NCI-H1092 (cell line): ENCODE measurements at regions not wholly inside any gene's neighbourhood (a gene's known extent, or its start where the extent isn't known, plus 50 kb on each side); places are given as distances from the start of the nearest gene placed in this dataset.
"Not testable (repeated sequence)": the region's sequence is repeated elsewhere in the genome, so short reads cannot be mapped to it uniquely, and the experiment has no call there.

ENCODE experiments used
- DNase-seq: peaks from one replicate; lab custom pipeline; 2025; lab: John Stamatoyannopoulos, UW

GRCh38 chr15:26260517-26261133, 397.5 kb upstream of the ATP10A start:
- peak; percentile 39 for DNase-seq

DNA sequence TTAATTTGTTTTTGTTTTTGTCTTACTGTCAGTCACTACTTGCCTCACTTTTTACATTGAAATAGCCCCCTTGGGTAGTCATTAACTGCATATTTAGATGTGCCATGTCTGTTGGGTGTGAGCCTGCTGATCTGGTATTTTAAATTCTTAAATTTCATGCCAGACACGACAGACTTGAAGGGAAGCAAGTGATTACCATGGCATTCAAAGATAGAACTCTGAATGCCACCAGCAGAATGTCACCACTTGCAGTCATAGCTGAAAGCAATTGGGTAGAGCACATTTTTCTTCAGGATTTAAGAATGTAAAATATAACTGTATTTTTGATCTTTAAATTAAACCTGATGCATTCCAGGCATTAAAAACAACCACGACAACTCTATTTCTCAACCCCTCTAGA, 396.5 kb upstream of the ATP10A start:
- no peak for DNase-seq

DNA sequence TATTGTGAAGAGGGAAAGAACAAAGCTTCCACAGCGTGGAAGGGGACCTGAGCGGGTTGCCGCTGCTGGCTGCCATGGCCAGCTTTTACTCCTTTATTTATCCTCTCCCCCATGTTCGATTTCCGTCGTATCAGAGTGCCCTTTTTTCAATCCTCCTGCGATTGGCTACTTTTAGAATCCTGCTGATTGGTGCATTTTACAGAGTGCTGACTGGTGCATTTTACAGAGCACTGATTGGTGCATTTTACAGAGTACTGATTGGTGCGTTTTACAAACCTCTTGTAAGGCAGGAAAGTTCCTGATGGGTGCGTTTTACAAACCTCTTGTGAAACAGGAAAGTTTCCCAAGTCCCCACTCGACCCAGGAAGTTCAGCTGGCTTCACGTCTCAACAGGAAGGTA, 381.7 kb upstream of the ATP10A start:
- not testable (repeated sequence) for DNase-seq

DNA sequence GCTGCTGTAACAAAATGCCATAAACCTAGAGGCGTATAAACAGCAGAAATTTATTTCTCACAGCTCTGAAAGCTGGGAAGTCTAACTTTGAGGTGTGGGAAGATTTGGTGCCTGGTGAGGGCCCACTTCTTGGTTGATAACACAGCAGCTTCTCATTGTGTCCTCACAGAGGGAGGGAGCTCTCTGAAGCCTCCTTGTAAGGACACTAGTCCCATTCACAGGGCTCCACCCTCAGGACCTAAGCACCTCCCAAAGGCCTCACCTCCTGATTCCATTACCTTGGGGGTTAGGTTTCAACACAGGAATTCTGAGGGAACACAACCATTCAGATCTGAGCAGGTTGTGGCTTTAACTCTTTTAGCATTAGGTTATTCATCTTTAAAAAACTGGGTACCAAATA, 380.3 kb upstream of the ATP10A start:
- no peak for DNase-seq

- DNase-seq, result no peak
Measured at GRCh38 chr15:26242565-26243071, 379.5 kb upstream of the ATP10A start.

GRCh38 chr15:26235864-26236263, 372.7 kb upstream of the ATP10A start:
- no peak for DNase-seq

DNA sequence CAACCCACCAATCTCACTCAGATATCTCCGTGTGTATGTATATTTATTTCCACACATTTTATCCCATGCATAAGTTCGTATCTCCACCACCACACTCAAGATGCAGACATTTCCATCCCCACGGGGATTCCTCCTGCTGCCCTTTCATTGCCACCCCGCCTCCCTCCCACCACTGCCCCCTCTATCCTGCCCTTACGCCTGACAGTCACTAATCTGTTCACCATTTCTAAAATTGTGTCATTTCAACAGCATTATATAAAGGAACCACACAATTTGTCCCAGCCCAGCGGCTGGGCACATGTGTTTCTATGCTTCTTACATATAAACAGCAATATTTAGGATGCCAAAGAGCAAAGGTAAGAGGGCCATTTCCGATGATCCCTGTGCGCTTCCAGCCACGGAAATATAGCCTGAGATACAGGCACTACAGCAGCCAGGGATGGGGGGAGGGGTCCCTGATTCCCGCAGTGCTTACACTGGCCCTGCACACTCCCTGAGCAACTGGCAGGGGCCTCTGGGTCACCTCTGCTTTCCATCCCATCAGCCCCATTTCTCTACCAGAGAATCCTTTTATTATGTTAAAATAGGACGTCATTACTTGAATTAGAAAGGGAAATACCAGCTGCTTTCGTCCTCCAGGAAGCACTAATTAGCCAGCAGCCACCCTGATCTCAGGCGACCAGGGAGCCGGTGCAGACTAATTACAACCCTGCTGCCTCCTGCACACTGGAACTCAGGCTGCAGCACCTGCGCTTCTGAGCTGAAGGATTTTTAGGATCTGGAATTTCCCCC, 372.0 kb upstream of the ATP10A start:
- DNase-seq, result peak; percentile 50

GRCh38 chr15:26232691-26233090, 369.6 kb upstream of the ATP10A start:
- DNase-seq, result no peak

- no peak for DNase-seq
Measured at GRCh38 chr15:26231096-26231495, 368.0 kb upstream of the ATP10A start.

DNA sequence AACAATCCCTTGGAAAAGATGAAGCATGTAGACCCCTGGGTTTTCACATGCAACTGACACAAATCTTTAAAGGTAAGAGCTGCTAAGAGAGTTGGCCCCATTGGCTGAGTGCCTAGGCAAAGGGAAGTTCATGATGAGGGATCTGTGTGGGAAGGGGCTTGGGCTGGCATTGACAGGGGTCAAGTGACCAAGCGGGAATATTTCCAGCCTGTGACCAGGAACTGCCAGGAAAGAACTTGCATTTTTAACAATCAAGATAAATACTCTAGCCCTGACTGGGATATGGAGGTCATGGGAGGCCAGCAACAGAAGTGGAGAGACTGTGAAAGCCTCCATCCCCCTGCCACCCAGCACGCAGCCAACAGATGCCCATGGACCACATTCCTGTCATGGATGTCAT, 361.1 kb upstream of the ATP10A start:
- no peak for DNase-seq

DNA sequence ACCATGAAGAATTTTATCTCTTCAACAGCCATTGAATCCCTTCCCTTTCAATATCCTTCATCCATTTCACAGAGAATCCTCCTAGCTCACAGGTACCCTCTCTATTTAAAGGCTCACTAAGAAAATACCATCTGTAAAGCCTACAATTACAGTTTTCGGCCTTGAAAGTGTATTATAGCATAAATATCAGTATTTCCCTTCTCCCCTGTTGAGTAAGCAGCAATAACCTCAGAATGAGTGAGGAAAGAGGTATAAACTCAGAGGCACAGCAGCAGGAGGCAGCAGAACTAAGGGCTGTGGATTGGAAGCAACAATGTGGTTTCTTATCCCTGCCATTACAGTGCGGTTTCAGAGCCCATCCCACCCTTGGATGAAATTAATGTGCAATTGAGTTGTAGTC, 360.6 kb upstream of the ATP10A start:
- DNase-seq, result no peak

DNA sequence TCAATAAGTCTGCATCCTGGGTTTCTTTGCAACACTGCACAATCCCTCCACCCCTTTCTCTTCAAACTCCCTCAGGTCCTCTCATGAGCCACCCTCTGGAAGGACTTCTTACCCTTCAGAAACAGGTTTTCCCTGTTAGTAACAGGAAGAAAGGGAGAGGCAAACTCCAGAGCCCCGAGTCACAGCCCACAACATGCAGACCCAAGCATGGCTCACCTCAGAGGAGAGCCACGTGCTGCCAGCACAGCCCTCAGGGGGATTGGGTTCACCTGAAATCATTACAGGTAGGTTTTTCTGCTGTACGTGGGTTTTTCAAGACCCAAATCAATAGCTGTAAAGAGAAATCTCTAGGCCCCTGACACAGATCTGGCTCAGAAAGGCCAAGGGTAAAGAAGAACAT, 359.7 kb upstream of the ATP10A start:
- no peak for DNase-seq

- DNase-seq, result not testable (repeated sequence)
Measured at GRCh38 chr15:26217043-26217442, 353.9 kb upstream of the ATP10A start.

GRCh38 chr15:26214290-26214689, 351.2 kb upstream of the ATP10A start:
- DNase-seq, result no peak

- DNase-seq, result no peak
Measured at GRCh38 chr15:26213427-26213826, 350.3 kb upstream of the ATP10A start.

GRCh38 chr15:26212109-26212508, 349.0 kb upstream of the ATP10A start:
- no peak for DNase-seq

DNA sequence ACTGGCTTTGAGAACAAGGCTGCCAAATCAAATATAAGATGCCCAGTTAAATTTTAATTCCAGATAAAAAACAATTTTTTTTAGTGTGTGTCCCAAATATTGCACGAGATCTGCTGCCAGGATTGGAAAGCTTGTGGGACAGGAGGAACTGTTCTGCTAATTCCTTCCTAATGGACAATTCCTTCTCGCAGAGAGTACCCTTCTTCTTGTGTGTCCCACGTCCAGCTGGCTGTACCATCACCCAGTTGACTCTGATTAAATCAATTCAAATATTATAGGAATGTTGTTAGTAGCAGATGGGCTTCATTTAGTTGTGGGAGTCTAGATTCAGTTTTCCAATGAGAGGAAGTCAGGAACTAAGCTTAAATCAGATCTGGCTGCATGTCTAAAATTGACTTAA, 347.9 kb upstream of the ATP10A start:
- no peak for DNase-seq

- DNase-seq, result peak; percentile 45
Measured at GRCh38 chr15:26201177-26201858, 338.2 kb upstream of the ATP10A start.

GRCh38 chr15:26200427-26200826, 337.3 kb upstream of the ATP10A start:
- DNase-seq, result no peak

DNA sequence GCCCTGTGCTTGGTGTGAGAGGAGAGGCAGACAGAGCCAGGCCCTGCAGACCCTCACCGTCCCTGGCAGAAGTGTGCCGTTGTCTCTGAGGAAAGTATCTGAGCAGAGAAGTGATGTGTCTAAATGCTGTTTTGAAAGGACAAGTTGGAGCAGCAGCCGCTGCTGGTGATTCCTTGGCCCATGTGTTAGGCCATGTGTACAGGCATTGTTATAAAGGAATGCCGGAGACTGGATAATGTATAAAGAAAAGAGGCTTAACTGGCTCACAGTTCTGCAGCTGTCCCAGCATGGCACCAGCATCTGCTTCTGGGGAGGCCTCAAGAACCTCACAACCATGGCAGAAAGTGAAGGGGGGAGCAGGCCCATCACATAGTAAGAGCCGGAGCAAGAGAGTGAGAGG, 334.6 kb upstream of the ATP10A start:
- no peak for DNase-seq

DNA sequence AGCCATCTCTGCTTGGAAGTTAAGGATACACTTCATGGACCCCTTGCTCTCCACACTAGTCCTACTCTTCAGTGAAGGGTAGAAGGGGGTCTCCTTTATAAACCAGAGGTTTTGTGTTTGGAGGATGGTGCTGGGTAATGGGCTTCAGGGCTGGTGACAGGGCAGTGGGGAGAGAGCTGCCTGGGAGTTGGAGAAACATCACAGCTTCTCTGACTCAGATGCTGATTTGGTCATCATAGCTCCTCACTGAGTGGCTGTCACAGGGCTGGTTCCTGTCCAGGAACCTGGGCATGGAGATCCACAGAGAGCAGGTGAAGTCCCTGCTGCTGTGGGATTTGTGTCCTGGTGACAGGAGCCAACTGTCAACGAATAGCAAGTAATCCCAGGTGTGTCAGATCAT, 333.9 kb upstream of the ATP10A start:
- no peak for DNase-seq

DNA sequence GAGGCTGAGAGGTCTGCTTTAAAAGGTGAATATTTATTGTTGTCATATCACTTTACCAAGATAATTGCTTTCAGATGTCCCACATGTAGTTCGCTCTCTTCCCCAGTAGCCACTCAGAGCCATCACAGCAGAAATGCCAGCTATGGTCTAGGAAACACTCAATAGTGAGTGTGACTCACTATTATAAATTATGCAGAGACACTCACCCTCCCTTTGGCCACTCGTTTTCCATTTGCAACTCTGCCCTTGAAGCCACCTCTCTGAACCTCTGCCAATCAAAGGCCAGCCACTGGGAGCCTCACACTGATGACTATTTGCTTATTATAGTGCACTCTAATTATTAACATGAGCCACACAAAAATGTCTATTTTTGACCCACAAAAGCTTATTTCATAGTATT, 328.1 kb upstream of the ATP10A start:
- DNase-seq, result no peak

DNA sequence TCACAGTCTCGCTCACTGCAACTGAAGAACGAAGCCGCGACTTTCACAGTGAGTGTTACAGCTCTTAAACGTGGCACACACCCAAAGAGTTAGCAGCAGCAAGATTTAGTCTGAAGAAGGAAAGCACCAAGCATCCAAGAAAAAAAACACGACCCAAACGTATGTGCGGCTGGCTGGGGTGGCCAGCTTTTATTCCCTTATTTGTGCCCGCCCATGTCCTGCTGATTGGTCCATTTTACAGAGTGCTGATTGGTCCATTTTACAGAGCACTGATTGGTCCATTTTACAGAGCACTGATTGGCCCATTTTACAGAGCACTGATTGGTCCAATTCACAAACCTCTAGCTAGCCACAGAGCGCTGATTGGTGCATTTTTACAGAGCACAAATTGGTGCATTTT, 323.0 kb upstream of the ATP10A start:
- not testable (repeated sequence) for DNase-seq
